ENCODE measurements at regions not wholly inside any gene's neighbourhood (a gene's known extent, or its start where the extent isn't known, plus 50 kb on each side); places are given as distances from the start of the nearest gene placed in this dataset.
"Not testable (repeated sequence)": the region's sequence is repeated elsewhere in the genome, so short reads cannot be mapped to it uniquely, and the experiment has no call there.

DNA sequence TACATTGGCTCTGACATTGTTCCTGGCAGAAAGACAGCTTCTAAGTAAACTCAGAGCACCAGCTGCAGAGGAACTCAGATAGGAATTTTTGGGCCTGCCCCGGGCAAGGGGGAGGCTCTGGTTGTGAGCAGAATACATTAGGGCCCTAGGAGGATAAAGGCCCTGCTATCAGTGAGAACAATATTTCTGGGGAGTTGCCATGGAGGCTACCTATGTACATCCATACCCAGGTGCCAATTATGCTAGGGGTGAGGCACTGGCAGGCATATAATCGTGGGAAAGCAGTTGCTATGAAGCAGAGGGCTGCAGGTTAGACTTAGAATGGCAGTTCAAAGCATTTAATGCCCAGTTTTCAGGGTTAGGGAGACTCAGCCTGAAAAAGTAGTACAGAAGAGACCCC lies 273.5 kb upstream of the EDA2R start:
- H3K4me3 ChIP-seq (ENCODE audit: low read length): no peak overlapping the region
- H3K36me3 ChIP-seq (ENCODE audit: control insufficient read depth, low read depth, low read length): no peaks in the 10 kb centered on the region
- H3K27ac ChIP-seq (ENCODE audit: low read length): no peak overlapping the region
- no peaks in the 10 kb centered on the region for H3K4me1 ChIP-seq (ENCODE audit: control insufficient read depth, low read depth, low read length)
- peaks cover 27% of the 10 kb centered on the region for H3K9me3 ChIP-seq (ENCODE audit: control insufficient read depth, low read depth, low read length)
- no peaks in the 10 kb centered on the region for H3K27me3 ChIP-seq (ENCODE audit: control insufficient read depth, insufficient read depth, low read length)
- H3K9ac ChIP-seq (ENCODE audit: low read length): no peak overlapping the region

DNA sequence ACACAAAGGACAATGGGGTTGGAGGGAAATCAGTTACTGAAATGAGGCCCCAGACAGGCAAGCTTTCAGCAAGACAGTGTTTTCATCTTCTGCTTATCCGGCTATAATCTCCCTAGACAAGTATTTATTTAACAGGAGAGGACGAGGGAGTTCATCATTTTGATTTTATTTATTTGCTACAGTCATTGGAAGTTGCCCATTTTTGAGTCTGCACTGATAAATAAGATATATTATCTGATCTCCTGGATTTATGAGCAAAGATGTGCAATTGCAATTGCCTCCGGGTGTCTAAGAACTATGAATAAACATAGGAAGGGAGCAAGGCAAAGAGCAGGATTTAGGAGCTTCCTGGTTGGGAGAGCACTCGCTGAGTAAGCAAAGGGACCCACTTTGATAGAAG lies 263.2 kb upstream of the EDA2R start:
- Histone ChIP-seq H3K4me1 (ENCODE audit: control insufficient read depth, low read depth, low read length) (no peaks in the 10 kb centered on the region), H3K9ac (ENCODE audit: low read length) (no peak overlapping the region), H3K9me3 (ENCODE audit: control insufficient read depth, low read depth, low read length) (peaks cover 21% of the 10 kb centered on the region), H3K27me3 (ENCODE audit: control insufficient read depth, insufficient read depth, low read length) (no peaks in the 10 kb centered on the region), H3K36me3 (ENCODE audit: control insufficient read depth, low read depth, low read length) (no peaks in the 10 kb centered on the region), H3K4me3 (ENCODE audit: low read length) (no peak overlapping the region), H3K27ac (ENCODE audit: low read length) (no peak overlapping the region)

DNA sequence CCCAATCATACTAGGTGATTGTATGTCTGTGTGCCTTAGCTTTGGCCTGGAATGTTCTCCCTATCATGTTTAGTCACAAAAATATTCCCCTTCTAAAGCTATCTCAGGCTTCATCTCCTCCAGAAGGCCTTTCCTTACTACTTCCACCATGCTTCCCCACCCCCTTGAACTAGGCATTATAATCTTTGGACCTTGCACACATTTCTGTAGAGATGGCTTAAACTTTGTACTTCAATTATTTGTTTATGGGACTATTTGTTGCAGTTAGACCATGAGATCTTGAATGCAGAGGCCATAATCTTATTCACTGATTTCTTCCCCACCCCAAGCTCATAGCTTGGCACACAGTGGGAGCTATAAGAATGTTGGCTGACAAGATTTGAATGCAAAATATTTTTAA lies 262.0 kb upstream of the EDA2R start:
- no peak overlapping the region for H3K4me3 ChIP-seq (ENCODE audit: low read length)

DNA sequence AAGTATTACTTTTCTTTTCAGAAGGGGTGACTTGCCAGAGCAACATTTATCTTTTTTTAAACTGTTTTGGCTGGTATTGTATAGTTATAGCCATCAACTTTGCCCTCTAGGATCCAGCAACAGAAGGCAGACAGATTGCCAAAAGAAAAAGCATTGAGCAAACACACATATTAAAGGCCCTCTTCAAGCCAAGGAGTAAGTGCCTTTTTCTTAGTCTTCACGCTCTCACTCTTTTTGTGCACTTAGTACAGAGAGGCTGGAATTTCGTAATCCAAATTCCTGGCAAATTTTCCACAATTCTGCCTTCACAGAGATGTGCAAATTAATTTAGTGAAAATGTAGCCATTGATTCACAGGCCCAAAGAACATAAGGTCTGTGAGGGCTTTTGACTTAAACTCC lies 253.1 kb upstream of the EDA2R start:
- Histone ChIP-seq H3K4me1 (ENCODE audit: control insufficient read depth, low read depth, low read length) (no peaks in the 10 kb centered on the region), H3K4me3 (ENCODE audit: low read length) (no peak overlapping the region), H3K27ac (ENCODE audit: low read length) (no peak overlapping the region), H3K36me3 (ENCODE audit: control insufficient read depth, low read depth, low read length) (no peaks in the 10 kb centered on the region), H3K9ac (ENCODE audit: low read length) (no peak overlapping the region), H3K27me3 (ENCODE audit: control insufficient read depth, insufficient read depth, low read length) (no peaks in the 10 kb centered on the region), H3K9me3 (ENCODE audit: control insufficient read depth, low read depth, low read length) (peaks cover 15% of the 10 kb centered on the region)

More for the DNA sequence above, 262.0 kb upstream of the EDA2R start:
- Histone ChIP-seq H3K9me3 (ENCODE audit: control insufficient read depth, low read depth, low read length) (peaks cover 21% of the 10 kb centered on the region), H3K9ac (ENCODE audit: low read length) (no peak overlapping the region), H3K27ac (ENCODE audit: low read length) (no peak overlapping the region), H3K27me3 (ENCODE audit: control insufficient read depth, insufficient read depth, low read length) (no peaks in the 10 kb centered on the region), H3K4me1 (ENCODE audit: control insufficient read depth, low read depth, low read length) (no peaks in the 10 kb centered on the region), H3K36me3 (ENCODE audit: control insufficient read depth, low read depth, low read length) (no peaks in the 10 kb centered on the region)

DNA sequence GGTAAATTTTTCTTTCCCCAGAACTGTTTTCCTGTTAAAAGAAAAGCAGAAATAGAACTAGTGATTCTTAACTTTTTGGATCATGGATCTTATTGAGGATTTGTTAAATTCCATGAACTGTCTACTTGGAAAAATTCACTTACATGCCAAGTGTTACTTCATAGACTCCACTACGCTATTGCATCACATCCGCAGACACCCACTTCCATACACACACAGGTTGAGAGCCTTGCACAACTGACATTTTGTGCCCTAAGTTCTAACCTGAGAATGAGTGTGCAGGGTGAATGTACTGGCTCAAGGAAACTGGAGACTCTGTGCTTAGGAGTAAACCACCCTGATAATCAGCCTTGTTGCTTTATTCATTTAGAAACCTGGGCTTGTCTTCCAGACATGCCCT lies 250.5 kb upstream of the EDA2R start:
- H3K9ac ChIP-seq (ENCODE audit: low read length): no peak overlapping the region
- H3K27ac ChIP-seq (ENCODE audit: low read length): no peak overlapping the region
- H3K4me1 ChIP-seq (ENCODE audit: control insufficient read depth, low read depth, low read length): no peaks in the 10 kb centered on the region
- H3K36me3 ChIP-seq (ENCODE audit: control insufficient read depth, low read depth, low read length): no peaks in the 10 kb centered on the region
- H3K4me3 ChIP-seq (ENCODE audit: low read length): no peak overlapping the region
- H3K9me3 ChIP-seq (ENCODE audit: control insufficient read depth, low read depth, low read length): peaks cover 19% of the 10 kb centered on the region
- H3K27me3 ChIP-seq (ENCODE audit: control insufficient read depth, insufficient read depth, low read length): no peaks in the 10 kb centered on the region

DNA sequence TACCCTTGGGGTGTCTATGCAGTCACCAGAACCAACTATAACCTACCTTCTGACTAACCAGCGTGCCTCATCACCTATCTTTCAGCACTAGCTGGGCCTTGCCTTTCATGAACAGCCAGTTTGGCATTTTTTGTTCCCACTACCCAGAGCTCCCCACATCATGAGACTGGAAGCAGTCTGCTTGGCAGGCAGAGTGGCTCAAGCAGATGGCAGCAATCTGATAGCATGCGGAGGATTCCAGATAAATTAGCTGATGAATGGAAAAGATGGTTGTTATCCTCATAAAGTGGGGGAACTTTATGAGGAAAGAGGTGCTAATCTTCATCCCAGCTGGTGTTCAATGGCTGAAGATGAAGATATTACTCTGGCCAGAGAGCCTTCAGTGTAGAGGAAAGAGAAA lies 243.2 kb upstream of the EDA2R start:
- no peak overlapping the region for H3K27ac ChIP-seq (ENCODE audit: low read length)

DNA sequence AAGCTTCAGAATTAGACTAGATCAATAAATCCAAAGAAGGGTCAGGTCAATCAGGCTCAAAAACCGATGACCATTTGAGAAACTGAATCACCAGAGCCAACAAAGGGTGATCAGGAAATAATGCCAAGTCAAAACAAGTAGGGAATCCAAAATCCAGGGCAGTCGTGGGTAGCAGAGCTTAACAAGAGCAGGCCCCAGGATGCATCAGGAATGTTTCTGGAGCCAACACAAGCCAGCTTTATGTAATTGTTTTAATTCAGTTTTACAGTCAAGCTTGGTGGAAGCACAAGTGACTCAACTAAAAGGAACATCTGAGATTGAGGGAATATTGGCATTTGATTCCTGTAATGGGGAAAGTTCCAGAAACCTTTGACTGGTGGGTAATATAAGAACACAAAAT lies 237.9 kb upstream of the EDA2R start:
- Histone ChIP-seq H3K4me1 (ENCODE audit: control insufficient read depth, low read depth, low read length) (no peaks in the 10 kb centered on the region), H3K27ac (ENCODE audit: low read length) (no peak overlapping the region), H3K27me3 (ENCODE audit: control insufficient read depth, insufficient read depth, low read length) (no peaks in the 10 kb centered on the region), H3K9me3 (ENCODE audit: control insufficient read depth, low read depth, low read length) (peaks cover 21% of the 10 kb centered on the region), H3K36me3 (ENCODE audit: control insufficient read depth, low read depth, low read length) (no peaks in the 10 kb centered on the region), H3K4me3 (ENCODE audit: low read length) (no peak overlapping the region), H3K9ac (ENCODE audit: low read length) (no peak overlapping the region)

More for the DNA sequence above, 243.2 kb upstream of the EDA2R start:
- H3K27me3 ChIP-seq (ENCODE audit: control insufficient read depth, insufficient read depth, low read length): no peaks in the 10 kb centered on the region
- no peak overlapping the region for H3K4me3 ChIP-seq (ENCODE audit: low read length)
- no peak overlapping the region for H3K9ac ChIP-seq (ENCODE audit: low read length)
- H3K4me1 ChIP-seq (ENCODE audit: control insufficient read depth, low read depth, low read length): no peaks in the 10 kb centered on the region
- H3K9me3 ChIP-seq (ENCODE audit: control insufficient read depth, low read depth, low read length): peaks cover 22% of the 10 kb centered on the region
- H3K36me3 ChIP-seq (ENCODE audit: control insufficient read depth, low read depth, low read length): no peaks in the 10 kb centered on the region

DNA sequence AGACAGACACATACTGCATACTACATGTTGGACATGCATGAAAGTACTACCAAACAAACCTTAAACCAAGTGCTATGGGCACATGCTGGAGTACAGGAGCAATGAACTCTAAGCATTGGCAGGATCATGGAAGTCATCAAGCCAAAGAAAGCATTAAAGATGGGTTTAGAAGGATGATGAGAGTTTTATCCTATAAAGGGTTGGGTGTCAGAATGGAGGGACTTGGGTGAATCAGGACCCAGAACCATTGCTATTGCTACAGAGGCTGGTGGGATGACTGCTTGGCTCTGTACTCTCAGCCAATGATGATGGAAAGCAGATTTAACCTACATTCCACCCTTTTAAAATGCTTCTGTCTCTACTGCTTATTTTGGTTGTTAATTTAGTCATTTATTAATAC lies 233.9 kb upstream of the EDA2R start:
- H3K27ac ChIP-seq (ENCODE audit: low read length): no peak overlapping the region
- no peak overlapping the region for H3K4me3 ChIP-seq (ENCODE audit: low read length)
- no peaks in the 10 kb centered on the region for H3K27me3 ChIP-seq (ENCODE audit: control insufficient read depth, insufficient read depth, low read length)
- no peaks in the 10 kb centered on the region for H3K36me3 ChIP-seq (ENCODE audit: control insufficient read depth, low read depth, low read length)
- H3K9ac ChIP-seq (ENCODE audit: low read length): no peak overlapping the region
- peaks cover 20% of the 10 kb centered on the region for H3K9me3 ChIP-seq (ENCODE audit: control insufficient read depth, low read depth, low read length)
- no peaks in the 10 kb centered on the region for H3K4me1 ChIP-seq (ENCODE audit: control insufficient read depth, low read depth, low read length)

DNA sequence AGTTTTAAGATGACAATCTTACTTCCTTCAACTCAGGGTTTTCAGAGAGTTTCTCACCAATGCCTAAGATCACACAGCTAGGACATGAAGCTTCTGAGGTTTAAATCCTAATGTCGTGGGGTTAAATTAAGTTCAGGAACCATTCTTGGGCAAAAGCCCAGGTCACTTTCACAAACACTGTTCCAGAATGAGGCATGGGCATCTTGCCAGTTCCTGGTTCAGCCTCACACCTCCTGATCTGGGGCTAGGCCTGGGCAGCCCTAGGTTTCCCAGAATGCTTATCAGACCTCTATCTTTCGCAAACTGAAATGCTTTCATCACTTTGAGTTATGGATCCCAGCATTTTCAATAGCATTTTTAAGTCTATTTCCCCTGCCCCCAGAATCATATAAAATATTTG lies 224.8 kb upstream of the EDA2R start:
- H3K27me3 ChIP-seq (ENCODE audit: control insufficient read depth, insufficient read depth, low read length): no peaks in the 10 kb centered on the region
- no peak overlapping the region for H3K27ac ChIP-seq (ENCODE audit: low read length)
- peaks cover 10% of the 10 kb centered on the region for H3K9me3 ChIP-seq (ENCODE audit: control insufficient read depth, low read depth, low read length)
- H3K9ac ChIP-seq (ENCODE audit: low read length): no peak overlapping the region
- no peaks in the 10 kb centered on the region for H3K36me3 ChIP-seq (ENCODE audit: control insufficient read depth, low read depth, low read length)
- H3K4me3 ChIP-seq (ENCODE audit: low read length): no peak overlapping the region
- no peaks in the 10 kb centered on the region for H3K4me1 ChIP-seq (ENCODE audit: control insufficient read depth, low read depth, low read length)

DNA sequence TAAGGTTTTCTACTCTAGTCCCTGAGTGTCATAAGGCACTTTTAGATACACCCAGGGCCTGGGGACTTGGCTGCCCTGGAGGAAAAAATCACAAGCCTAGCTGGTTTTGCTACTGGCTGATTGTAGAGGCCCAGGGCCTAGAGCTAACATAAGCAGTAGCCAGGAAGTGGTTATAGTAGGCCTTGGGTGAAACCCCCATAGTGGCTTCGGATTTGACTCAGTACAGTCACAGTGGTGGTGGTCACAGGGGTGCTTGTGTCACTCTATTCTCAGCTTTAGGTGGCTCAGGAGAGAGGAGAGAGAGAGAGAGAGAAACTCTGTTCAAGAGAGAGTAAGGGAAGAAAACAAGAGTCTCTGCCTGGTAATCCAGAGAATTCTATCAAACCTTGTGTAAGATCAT lies 194.5 kb upstream of the EDA2R start:
- no peaks in the 10 kb centered on the region for H3K36me3 ChIP-seq (ENCODE audit: control insufficient read depth, low read depth, low read length)
- H3K27me3 ChIP-seq (ENCODE audit: control insufficient read depth, insufficient read depth, low read length): no peaks in the 10 kb centered on the region
- H3K4me1 ChIP-seq (ENCODE audit: control insufficient read depth, low read depth, low read length): no peaks in the 10 kb centered on the region
- H3K9me3 ChIP-seq (ENCODE audit: control insufficient read depth, low read depth, low read length): peaks cover 44% of the 10 kb centered on the region
- no peak overlapping the region for H3K4me3 ChIP-seq (ENCODE audit: low read length)
- H3K9ac ChIP-seq (ENCODE audit: low read length): no peak overlapping the region
- H3K27ac ChIP-seq (ENCODE audit: low read length): no peak overlapping the region

DNA sequence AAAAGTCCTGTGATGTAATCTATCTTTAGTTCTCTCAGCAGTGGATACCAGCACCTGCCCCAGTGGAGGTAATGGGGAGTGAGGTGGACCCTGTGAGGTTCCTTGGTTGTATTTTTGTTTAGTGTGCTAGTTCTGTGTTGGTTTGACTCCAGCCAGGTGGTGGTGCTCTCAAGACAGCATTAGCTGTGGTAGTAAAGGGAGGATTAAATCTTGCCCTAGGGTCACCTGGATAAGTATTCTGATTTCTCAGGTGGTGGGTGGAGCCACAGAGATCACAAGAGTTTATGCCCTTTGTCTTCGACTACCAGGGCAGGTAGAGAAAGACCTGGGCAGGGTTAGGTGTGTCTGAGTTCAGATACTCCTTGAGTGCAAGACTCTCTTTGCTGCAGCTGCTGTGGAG lies 176.3 kb upstream of the EDA2R start:
- Histone ChIP-seq H3K27ac (ENCODE audit: low read length) (no peak overlapping the region), H3K36me3 (ENCODE audit: control insufficient read depth, low read depth, low read length) (no peaks in the 10 kb centered on the region), H3K4me1 (ENCODE audit: control insufficient read depth, low read depth, low read length) (no peaks in the 10 kb centered on the region), H3K9me3 (ENCODE audit: control insufficient read depth, low read depth, low read length) (peaks cover 36% of the 10 kb centered on the region), H3K9ac (ENCODE audit: low read length) (no peak overlapping the region), H3K4me3 (ENCODE audit: low read length) (no peak overlapping the region), H3K27me3 (ENCODE audit: control insufficient read depth, insufficient read depth, low read length) (no peaks in the 10 kb centered on the region)

DNA sequence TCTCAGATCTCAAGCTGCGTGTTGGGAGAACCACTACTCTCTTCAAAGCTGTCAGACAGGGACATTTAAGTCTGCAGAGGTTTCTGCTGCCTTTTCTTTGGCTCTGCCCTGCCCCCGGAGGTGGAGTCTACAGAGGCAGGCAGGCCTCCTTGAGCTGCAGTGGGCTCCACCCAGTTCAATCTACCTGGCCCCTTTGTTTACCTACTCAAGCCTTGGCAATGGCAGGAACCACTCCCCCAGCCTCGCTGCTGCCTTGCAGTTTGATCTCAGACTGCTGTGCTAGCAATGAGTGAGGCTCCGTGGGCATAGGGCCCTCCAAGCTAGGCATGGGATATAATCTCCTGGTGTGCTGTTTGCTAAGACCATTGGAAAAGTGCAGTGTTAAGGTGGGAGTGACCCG lies 155.6 kb upstream of the EDA2R start:
- not testable (repeated sequence) for H3K9ac ChIP-seq (ENCODE audit: low read length); H3K27me3 ChIP-seq (ENCODE audit: control insufficient read depth, insufficient read depth, low read length); H3K4me1 ChIP-seq (ENCODE audit: control insufficient read depth, low read depth, low read length); H3K4me3 ChIP-seq (ENCODE audit: low read length); H3K36me3 ChIP-seq (ENCODE audit: control insufficient read depth, low read depth, low read length); H3K27ac ChIP-seq (ENCODE audit: low read length)
- H3K9me3 ChIP-seq (ENCODE audit: control insufficient read depth, low read depth, low read length): peaks cover 28% of the 10 kb centered on the region
